ENCODE measurements at regions not wholly inside any gene's neighbourhood (a gene's known extent, or its start where the extent isn't known, plus 50 kb on each side); places are given as distances from the start of the nearest gene placed in this dataset.
A peak's percentile ranks its signal among the peaks of the same experiment; 100 is the strongest.

DNA sequence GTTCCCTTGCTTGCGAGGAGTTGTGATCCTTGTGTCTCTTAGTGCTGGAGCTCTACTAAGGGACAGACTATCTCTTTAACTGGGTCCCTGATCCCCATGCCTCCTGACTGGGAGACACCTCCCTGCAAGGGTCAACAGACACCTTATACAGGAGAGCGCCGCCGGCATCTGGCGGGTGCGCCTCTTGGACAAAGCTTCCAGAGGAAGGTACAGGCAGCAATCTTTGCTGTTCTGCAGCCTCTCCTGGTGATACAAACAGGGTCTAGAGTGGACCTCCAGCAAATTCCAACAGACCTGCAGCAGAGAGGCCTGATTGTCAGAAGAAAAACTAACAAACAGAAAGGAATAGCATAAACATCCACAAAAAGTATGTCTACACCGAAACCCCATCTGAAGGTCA is 115.6 kb upstream of the ITM2A start:
- DNase-seq: no peak

- DNase-seq: no peak
Observed at GRCh38 chrX:79477691-79478090, 110.6 kb upstream of the ITM2A start.

- DNase-seq: no peak
Observed at GRCh38 chrX:79466636-79467035, 99.5 kb upstream of the ITM2A start.

DNA sequence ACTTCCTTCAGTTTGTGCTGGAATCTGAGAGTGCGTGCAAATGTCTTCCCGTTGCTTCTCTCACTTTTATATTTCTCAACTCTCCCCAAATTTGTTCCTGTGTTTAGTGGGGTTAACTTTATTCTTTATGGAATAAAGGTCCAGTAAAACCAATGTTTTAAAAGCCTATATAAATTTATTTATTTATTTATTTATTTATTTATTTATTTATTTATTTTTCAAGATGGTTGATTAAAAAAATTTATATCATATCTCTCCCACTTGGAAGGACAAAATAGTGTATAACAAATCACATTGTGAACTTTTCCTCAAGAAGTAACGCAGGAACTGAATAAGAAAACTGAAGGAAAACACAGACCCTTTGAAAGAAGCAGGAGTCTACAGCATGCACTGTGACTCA is 95.3 kb upstream of the ITM2A start:
- DNase-seq: no peak

- peak; percentile 0 for DNase-seq
Observed at GRCh38 chrX:79456593-79456992, 89.5 kb upstream of the ITM2A start.

GRCh38 chrX:79452881-79453280 is 85.7 kb upstream of the ITM2A start:
- no peak for DNase-seq

DNA sequence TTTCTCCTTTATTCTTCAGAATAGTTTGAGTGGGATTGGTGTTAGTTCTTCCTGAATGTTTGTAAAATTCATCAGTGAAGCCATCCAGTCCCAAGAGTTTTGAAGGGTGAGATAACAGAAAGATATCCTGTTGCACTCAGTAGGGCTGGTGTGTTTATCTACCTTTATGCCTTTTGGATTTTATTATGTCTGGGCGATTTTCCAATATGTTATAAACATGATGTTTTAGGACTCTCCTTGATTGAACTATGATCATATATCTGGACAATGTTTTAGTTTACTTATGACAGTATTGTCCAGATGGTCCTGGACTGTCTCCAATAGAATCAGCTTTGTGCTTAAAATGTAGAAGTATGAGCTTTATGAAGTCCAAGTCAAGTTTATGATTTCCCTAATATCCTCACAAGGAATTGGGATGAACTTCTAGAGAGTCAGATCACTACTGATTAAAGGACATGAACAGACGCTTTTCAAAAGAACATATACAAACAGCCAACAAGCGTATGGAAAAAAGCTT is 77.6 kb upstream of the ITM2A start:
- no peak for DNase-seq

DNA sequence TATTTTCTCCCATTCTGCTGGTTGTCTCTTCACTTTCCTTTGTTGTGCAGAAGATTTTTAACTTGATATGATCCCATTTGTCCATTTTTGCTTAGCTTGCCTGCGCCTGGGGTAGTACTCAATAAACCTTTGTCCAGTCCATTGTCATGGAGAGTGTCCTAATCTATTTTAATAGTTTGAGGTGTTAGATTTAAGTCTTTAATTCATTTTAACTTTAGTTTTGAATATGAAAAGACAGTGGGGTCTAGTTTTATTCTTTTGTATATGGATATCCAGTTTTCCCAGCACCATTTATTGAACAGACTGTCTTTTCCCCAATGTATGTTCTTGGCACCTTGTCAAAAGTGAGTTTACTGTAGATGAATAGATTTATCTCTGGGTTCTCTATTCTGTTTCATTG is 76.0 kb upstream of the ITM2A start:
- DNase-seq: no peak

DNA sequence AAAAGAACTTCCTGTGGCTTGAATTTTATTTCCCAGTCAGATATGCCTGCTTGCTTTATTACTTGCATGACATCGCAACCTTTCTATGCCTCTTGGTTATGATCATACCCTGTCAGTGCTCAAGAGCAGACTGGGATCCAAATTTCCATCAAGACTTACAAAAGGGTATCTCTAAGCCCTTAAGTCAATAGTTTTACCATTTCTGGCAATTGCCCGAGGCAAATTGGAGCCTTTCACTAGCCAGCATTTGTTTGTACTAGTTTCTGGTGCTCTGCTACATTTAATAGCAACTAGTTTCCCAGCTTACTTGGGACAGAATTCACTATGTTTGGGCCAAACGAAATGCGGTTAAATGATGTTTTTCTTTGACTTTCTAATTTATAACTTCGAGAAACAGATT is 73.2 kb upstream of the ITM2A start:
- no peak for DNase-seq

All from CD4-positive, alpha-beta T cell treated with Interleukin-10 for 1 hour (primary cell).